HG03565 (cell line): ENCODE measurements at regions not wholly inside any gene's neighbourhood (a gene's known extent, or its start where the extent isn't known, plus 50 kb on each side); places are given as distances from the start of the nearest gene placed in this dataset.
"Not testable (repeated sequence)": the region's sequence is repeated elsewhere in the genome, so short reads cannot be mapped to it uniquely, and the experiment has no call there.

ENCODE experiments used
- ATAC-seq: cut with Tn5 transposase; IDR thresholded peaks from one replicate; pipeline ENCODE4 v1.9.1; 2021; ENCODE audit warnings: mild to moderate bottlenecking, moderate library complexity; ENCODE audit not compliant: unreplicated experiment

GRCh38 chr10:55537497-55537896 is 736.5 kb upstream of the PCDH15 start:
- not testable (repeated sequence) for ATAC-seq

GRCh38 chr10:55519264-55519663 is 718.2 kb upstream of the PCDH15 start:
- ATAC-seq, result no peak

GRCh38 chr10:55518416-55518815 is 717.4 kb upstream of the PCDH15 start:
- not testable (repeated sequence) for ATAC-seq

- no peak for ATAC-seq
Measured at GRCh38 chr10:55509168-55509567, 708.1 kb upstream of the PCDH15 start.

- peak; percentile 95 for ATAC-seq
Measured at GRCh38 chr10:55500931-55501559, 700.0 kb upstream of the PCDH15 start.

GRCh38 chr10:55497893-55498499 is 697.0 kb upstream of the PCDH15 start:
- ATAC-seq, result no peak

- ATAC-seq, result no peak
Measured at GRCh38 chr10:55495555-55495954, 694.5 kb upstream of the PCDH15 start.

- ATAC-seq, result no peak
Measured at GRCh38 chr10:55491712-55492111, 690.7 kb upstream of the PCDH15 start.

- no peak for ATAC-seq
Measured at GRCh38 chr10:55485827-55486226, 684.8 kb upstream of the PCDH15 start.

GRCh38 chr10:55476129-55476528 is 675.1 kb upstream of the PCDH15 start:
- ATAC-seq, result no peak

- ATAC-seq, result no peak
Measured at GRCh38 chr10:55474258-55474657, 673.2 kb upstream of the PCDH15 start.

- no peak for ATAC-seq
Measured at GRCh38 chr10:55470840-55471239, 669.8 kb upstream of the PCDH15 start.

GRCh38 chr10:55466806-55467504 is 665.9 kb upstream of the PCDH15 start:
- ATAC-seq, result no peak

- no peak for ATAC-seq
Measured at GRCh38 chr10:55464083-55464482, 663.1 kb upstream of the PCDH15 start.

GRCh38 chr10:55460008-55460407 is 659.0 kb upstream of the PCDH15 start:
- ATAC-seq, result no peak

- ATAC-seq, result no peak
Measured at GRCh38 chr10:55449981-55450380, 649.0 kb upstream of the PCDH15 start.

GRCh38 chr10:55446441-55447002 is 645.5 kb upstream of the PCDH15 start:
- ATAC-seq, result no peak

GRCh38 chr10:55441777-55442176 is 640.7 kb upstream of the PCDH15 start:
- ATAC-seq, result no peak

GRCh38 chr10:55426138-55426537 is 625.1 kb upstream of the PCDH15 start:
- ATAC-seq, result no peak

GRCh38 chr10:55410415-55410885 is 609.4 kb upstream of the PCDH15 start:
- ATAC-seq, result no peak

GRCh38 chr10:55404094-55404493 is 603.1 kb upstream of the PCDH15 start:
- ATAC-seq, result no peak
